Skeletal muscle cell (primary cell): ENCODE measurements at regions not wholly inside any gene's neighbourhood (a gene's known extent, or its start where the extent isn't known, plus 50 kb on each side); places are given as distances from the start of the nearest gene placed in this dataset.
"Not testable (repeated sequence)": the region's sequence is repeated elsewhere in the genome, so short reads cannot be mapped to it uniquely, and the experiment has no call there.

Experiments used
- DNase-seq: peaks from one replicate; pipeline ENCODE4 v3.0.0-alpha.2; 2010; ENCODE audit warnings: low read depth
- H3K4me3 ChIP-seq: 2 replicates; pipeline ENCODE4 v1.5.1; 2011; ENCODE audit warnings: low read depth, mild to moderate bottlenecking, control low read depth, low read length, moderate library complexity

GRCh38 chr2:126221506-126221905 is 434.5 kb upstream of the GYPC start:
- no peak overlapping the region for H3K4me3 ChIP-seq
- DNase-seq, result no peak

GRCh38 chr2:126222278-126222677 is 433.7 kb upstream of the GYPC start:
- no peak overlapping the region for H3K4me3 ChIP-seq
- no peak for DNase-seq

- no peak overlapping the region for H3K4me3 ChIP-seq
- no peak for DNase-seq
Measured at GRCh38 chr2:126224776-126225175, 431.2 kb upstream of the GYPC start.

- no peak for DNase-seq
- no peak overlapping the region for H3K4me3 ChIP-seq
Measured at GRCh38 chr2:126227250-126227649, 428.7 kb upstream of the GYPC start.

GRCh38 chr2:126228531-126228930 is 427.4 kb upstream of the GYPC start:
- H3K4me3 ChIP-seq, result no peak overlapping the region

GRCh38 chr2:126238251-126238650 is 417.7 kb upstream of the GYPC start:
- no peak overlapping the region for H3K4me3 ChIP-seq
- DNase-seq, result no peak

More at GRCh38 chr2:126228531-126228930, 427.4 kb upstream of the GYPC start:
- DNase-seq, result no peak

- DNase-seq, result no peak
- H3K4me3 ChIP-seq, result no peak overlapping the region
Measured at GRCh38 chr2:126239320-126239955, 416.5 kb upstream of the GYPC start.

- DNase-seq, result no peak
- no peak overlapping the region for H3K4me3 ChIP-seq
Measured at GRCh38 chr2:126241001-126241400, 415.0 kb upstream of the GYPC start.

- H3K4me3 ChIP-seq, result no peak overlapping the region
- DNase-seq, result no peak
Measured at GRCh38 chr2:126241411-126241810, 414.5 kb upstream of the GYPC start.

- DNase-seq, result no peak
Measured at GRCh38 chr2:126244937-126245336, 411.0 kb upstream of the GYPC start.

GRCh38 chr2:126253669-126254068 is 402.3 kb upstream of the GYPC start:
- no peak for DNase-seq
- no peak overlapping the region for H3K4me3 ChIP-seq

More at GRCh38 chr2:126244937-126245336, 411.0 kb upstream of the GYPC start:
- H3K4me3 ChIP-seq, result no peak overlapping the region

GRCh38 chr2:126264625-126265024 is 391.3 kb upstream of the GYPC start:
- DNase-seq, result no peak

GRCh38 chr2:126269911-126270310 is 386.0 kb upstream of the GYPC start:
- no peak overlapping the region for H3K4me3 ChIP-seq
- DNase-seq, result no peak

More at GRCh38 chr2:126264625-126265024, 391.3 kb upstream of the GYPC start:
- no peak overlapping the region for H3K4me3 ChIP-seq

- DNase-seq, result no peak
- H3K4me3 ChIP-seq, result no peak overlapping the region
Measured at GRCh38 chr2:126270587-126270986, 385.4 kb upstream of the GYPC start.

- H3K4me3 ChIP-seq, result no peak overlapping the region
- DNase-seq, result no peak
Measured at GRCh38 chr2:126272401-126272800, 383.6 kb upstream of the GYPC start.

GRCh38 chr2:126275098-126275497 is 380.9 kb upstream of the GYPC start:
- DNase-seq, result no peak
- no peak overlapping the region for H3K4me3 ChIP-seq

GRCh38 chr2:126276268-126276667 is 379.7 kb upstream of the GYPC start:
- not testable (repeated sequence) for H3K4me3 ChIP-seq

GRCh38 chr2:126288362-126288761 is 367.6 kb upstream of the GYPC start:
- no peak overlapping the region for H3K4me3 ChIP-seq
- no peak for DNase-seq

More at GRCh38 chr2:126276268-126276667, 379.7 kb upstream of the GYPC start:
- DNase-seq, result not testable (repeated sequence)

- not testable (repeated sequence) for H3K4me3 ChIP-seq, DNase-seq
Measured at GRCh38 chr2:126293962-126294361, 362.0 kb upstream of the GYPC start.

- no peak for DNase-seq
- H3K4me3 ChIP-seq, result no peak overlapping the region
Measured at GRCh38 chr2:126299469-126299976, 356.4 kb upstream of the GYPC start.

GRCh38 chr2:126300348-126300747 is 355.6 kb upstream of the GYPC start:
- H3K4me3 ChIP-seq, result no peak overlapping the region
- DNase-seq, result no peak
